SHP77 (cell line): ENCODE measurements at regions not wholly inside any gene's neighbourhood (a gene's known extent, or its start where the extent isn't known, plus 50 kb on each side); places are given as distances from the start of the nearest gene placed in this dataset.

ENCODE experiments used
- DNase-seq, 2 experiments: peaks; one replicate each; lab custom pipeline; 2025; lab: John Stamatoyannopoulos, UW

GRCh38 chr1:208782186-208782585, 538.0 kb upstream of the PLXNA2 start:
- DNase-seq, result peak in 1 of 2 experiments; percentile 15

- no peak for DNase-seq
Measured at GRCh38 chr1:208785629-208786028, 541.4 kb upstream of the PLXNA2 start.

GRCh38 chr1:208787219-208787618, 543.0 kb upstream of the PLXNA2 start:
- DNase-seq, result peak in 1 of 2 experiments; percentile 13

GRCh38 chr1:208788013-208788540, 543.9 kb upstream of the PLXNA2 start:
- no peak for DNase-seq

GRCh38 chr1:208791456-208791855, 547.3 kb upstream of the PLXNA2 start:
- no peak for DNase-seq

- no peak for DNase-seq
Measured at GRCh38 chr1:208793861-208794345, 549.7 kb upstream of the PLXNA2 start.

- DNase-seq, result no peak
Measured at GRCh38 chr1:208799186-208799585, 555.0 kb upstream of the PLXNA2 start.

GRCh38 chr1:208803011-208803811, 559.0 kb upstream of the PLXNA2 start:
- DNase-seq, result no peak

- DNase-seq, result no peak
Measured at GRCh38 chr1:208807446-208808127, 563.4 kb upstream of the PLXNA2 start.

GRCh38 chr1:208808301-208808700, 564.1 kb upstream of the PLXNA2 start:
- DNase-seq, result no peak

- no peak for DNase-seq
Measured at GRCh38 chr1:208809876-208810275, 565.7 kb upstream of the PLXNA2 start.

- DNase-seq, result no peak
Measured at GRCh38 chr1:208818770-208819445, 574.7 kb upstream of the PLXNA2 start.

GRCh38 chr1:208820580-208821212, 576.5 kb upstream of the PLXNA2 start:
- DNase-seq, result no peak

GRCh38 chr1:208821939-208822338, 577.8 kb upstream of the PLXNA2 start:
- no peak for DNase-seq

GRCh38 chr1:208825300-208825699, 581.1 kb upstream of the PLXNA2 start:
- DNase-seq, result no peak

- DNase-seq, result no peak
Measured at GRCh38 chr1:208829595-208829994, 585.4 kb upstream of the PLXNA2 start.

GRCh38 chr1:208834381-208835096, 590.4 kb upstream of the PLXNA2 start:
- DNase-seq, result peak; percentile 55 to 65

GRCh38 chr1:208835097-208835463, 590.9 kb upstream of the PLXNA2 start:
- peak; percentile 43 to 47 for DNase-seq

- no peak for DNase-seq
Measured at GRCh38 chr1:208835781-208836180, 591.6 kb upstream of the PLXNA2 start.

GRCh38 chr1:208837242-208837641, 593.1 kb upstream of the PLXNA2 start:
- peak; percentile 97 for DNase-seq

- no peak for DNase-seq
Measured at GRCh38 chr1:208841436-208841835, 597.3 kb upstream of the PLXNA2 start.
